Endothelial cell of umbilical vein (primary cell): ENCODE measurements at regions not wholly inside any gene's neighbourhood (a gene's known extent, or its start where the extent isn't known, plus 50 kb on each side); places are given as distances from the start of the nearest gene placed in this dataset.

Experiments
- BruUV-seq: library from RNA; stranded (reverse); fragments of 400-500 nt; replicated peaks from 2 replicates; lab custom pipeline; 2021; lab: Mats Ljungman, UMichigan
- CTCF ChIA-PET: fragments of 300-600, 350-600 bp; sonication (Branson Sonifier 250); formaldehyde crosslinking; loops from one replicate; lab custom pipeline; 2021; ENCODE audit warnings: antibody characterized with exemption, inconsistent platforms; lab: Charles Lee
- POLR2A ChIA-PET: fragments of 300-600, 350-600 bp; sonication (Branson Sonifier 250); formaldehyde crosslinking; loops from one replicate; lab custom pipeline; 2021; ENCODE audit warnings: antibody characterized with exemption, inconsistent platforms; lab: Charles Lee
- DNase-seq: peaks from one replicate; pipeline ENCODE4 v3.0.0-alpha.2; 2011; ENCODE audit warnings: low read depth, low spot score
- FAIRE-seq: peaks from 2 replicates; lab custom pipeline; 2011; peaks lifted over from hg19 to GRCh38; lab: Jason Lieb, UNC
- H2AFZ ChIP-seq: 2 replicates; pipeline ENCODE4 v1.6.0; 2012; ENCODE audit warnings: low read depth, low read length, control low read depth, inconsistent platforms
- H3K27ac ChIP-seq: 2 replicates; pipeline ENCODE4 v1.5.1; 2011; ENCODE audit warnings: low read depth, mild to moderate bottlenecking, control low read depth, low read length, moderate library complexity; ENCODE audit not compliant: insufficient read depth
- H3K27me3 ChIP-seq, 2 experiments: 2 replicates each; pipeline versions ENCODE4 v1.6.0 to v1.6.1; 2011; ENCODE audit warnings: low read length in 2 of 2, mixed read lengths in 1 of 2; ENCODE audit not compliant: control insufficient read depth in 2 of 2, insufficient read depth in 2 of 2
- H3K36me3 ChIP-seq, 2 experiments: 2 replicates in 1 of 2; 3 replicates in 1 of 2; pipeline ENCODE4 v1.5.1; 2011; ENCODE audit warnings: low read length in 2 of 2, mild to moderate bottlenecking in 1 of 2, moderate library complexity in 1 of 2; ENCODE audit not compliant: control insufficient read depth in 2 of 2, insufficient read depth in 2 of 2; ENCODE audit errors: extremely low read depth in 1 of 2
- H3K4me1 ChIP-seq: 3 replicates; pipeline ENCODE4 v1.5.1; 2011; ENCODE audit warnings: mild to moderate bottlenecking, low read length; ENCODE audit not compliant: control insufficient read depth, insufficient read depth; ENCODE audit errors: extremely low read depth
- H3K4me2 ChIP-seq: 2 replicates; pipeline ENCODE4 v1.6.1; 2011; ENCODE audit warnings: low read length, control low read depth, mixed read lengths; ENCODE audit not compliant: insufficient read depth
- H3K4me3 ChIP-seq, 3 experiments: fragments of 200-600 bp in 1 of 3; sonication (generic), shearing (Covaris generic) in 1 of 3; replicated peaks in 1 of 3; 2 replicates each; pipeline ENCODE4 v1.5.1; 2011 to 2016; ENCODE audit warnings: control low read depth in 3 of 3, low read length in 3 of 3, mild to moderate bottlenecking in 2 of 3, inconsistent platforms in 1 of 3, low read depth in 1 of 3, moderate library complexity in 1 of 3; ENCODE audit not compliant: insufficient read depth in 1 of 3
- H3K79me2 ChIP-seq: 2 replicates; pipeline ENCODE4 v1.6.0; 2012; ENCODE audit warnings: low read length, inconsistent platforms; ENCODE audit not compliant: control insufficient read depth, insufficient read depth
- H3K9ac ChIP-seq: replicated peaks from 2 replicates; pipeline ENCODE3; 2011; ENCODE audit warnings: low read length, control low read depth; ENCODE audit not compliant: insufficient read depth; ENCODE audit errors: extremely low read depth
- H3K9me1 ChIP-seq: replicated peaks from 3 replicates; pipeline ENCODE4 v1.6.0; 2011; ENCODE audit warnings: mild to moderate bottlenecking, low read length; ENCODE audit not compliant: control insufficient read depth, insufficient read depth; ENCODE audit errors: extremely low read depth
- H3K9me3 ChIP-seq: replicated peaks from 2 replicates; pipeline ENCODE4 v1.5.1; 2012; ENCODE audit warnings: low read length, inconsistent platforms; ENCODE audit not compliant: control insufficient read depth, insufficient read depth
- H4K20me1 ChIP-seq: replicated peaks from 2 replicates; pipeline ENCODE3; 2011; ENCODE audit warnings: mild to moderate bottlenecking, low read length; ENCODE audit not compliant: control insufficient read depth, insufficient read depth; ENCODE audit errors: extremely low read depth
- CTCF ChIP-seq, 2 donors: IDR thresholded peaks; 1 replicate in 1 of 2; 2 replicates in 1 of 2; pipeline ENCODE4 v1.5.1; 2011; ENCODE audit warnings: low read length in 2 of 2, mild to moderate bottlenecking in 2 of 2, moderate library complexity in 2 of 2, control low read depth in 1 of 2, inconsistent platforms in 1 of 2, low read depth in 1 of 2; ENCODE audit not compliant: insufficient read depth in 1 of 2; ENCODE audit errors: extremely low read depth in 1 of 2
- EZH2 ChIP-seq: IDR thresholded peaks from 2 replicates; pipeline ENCODE4 v1.6.1; 2012; ENCODE audit warnings: borderline replicate concordance, low read depth, mild to moderate bottlenecking, moderate library complexity, low read length, inconsistent platforms; ENCODE audit not compliant: severe bottlenecking
- FOS ChIP-seq: IDR thresholded peaks from 2 replicates; pipeline ENCODE4 v1.6.1; 2011; ENCODE audit warnings: mild to moderate bottlenecking, low read length, moderate library complexity, borderline replicate concordance; ENCODE audit not compliant: insufficient read depth
- GATA2 ChIP-seq: IDR thresholded peaks from 2 replicates; pipeline ENCODE4 v1.7.0; 2011; ENCODE audit warnings: low read depth, mild to moderate bottlenecking, moderate library complexity, mixed read lengths, low read length; ENCODE audit not compliant: insufficient read length, insufficient read depth
- JUN ChIP-seq: IDR thresholded peaks from 2 replicates; pipeline ENCODE4 v1.6.1; 2011; ENCODE audit warnings: borderline replicate concordance, low read depth; ENCODE audit not compliant: insufficient read length, insufficient read depth
- MAX ChIP-seq: IDR thresholded peaks from 2 replicates; pipeline ENCODE4 v1.6.1; 2011; ENCODE audit not compliant: insufficient read depth, insufficient read length
- MYC ChIP-seq: IDR thresholded peaks from one replicate; pipeline ENCODE4 v1.6.1; 2011; ENCODE audit warnings: mild to moderate bottlenecking, low read depth, low read length
- POLR2A ChIP-seq: IDR thresholded peaks from 2 replicates; pipeline ENCODE4 v1.6.1; 2012; ENCODE audit warnings: low read depth, mild to moderate bottlenecking, control low read depth, low read length
- POLR2AphosphoS5 ChIP-seq: IDR thresholded peaks from 2 replicates; pipeline ENCODE4 v1.6.1; 2012; ENCODE audit warnings: low read depth, mild to moderate bottlenecking, control low read depth, low read length, moderate library complexity; ENCODE audit not compliant: insufficient read depth
- dilution Hi-C: fragments of 300-500 bp; cut with MboI; formaldehyde crosslinking; loops from one replicate; pipeline ENCODE4 v1.15.0; 2019; ENCODE audit warnings: low sequenced_read_pairs; ENCODE audit not compliant: extremely low pct_ligation_motif_present
- intact Hi-C: fragments of 100-400 bp; cut with micrococcal nuclease; formaldehyde crosslinking; loops from one replicate; pipeline ENCODE4 v1.10.0; 2022

DNA sequence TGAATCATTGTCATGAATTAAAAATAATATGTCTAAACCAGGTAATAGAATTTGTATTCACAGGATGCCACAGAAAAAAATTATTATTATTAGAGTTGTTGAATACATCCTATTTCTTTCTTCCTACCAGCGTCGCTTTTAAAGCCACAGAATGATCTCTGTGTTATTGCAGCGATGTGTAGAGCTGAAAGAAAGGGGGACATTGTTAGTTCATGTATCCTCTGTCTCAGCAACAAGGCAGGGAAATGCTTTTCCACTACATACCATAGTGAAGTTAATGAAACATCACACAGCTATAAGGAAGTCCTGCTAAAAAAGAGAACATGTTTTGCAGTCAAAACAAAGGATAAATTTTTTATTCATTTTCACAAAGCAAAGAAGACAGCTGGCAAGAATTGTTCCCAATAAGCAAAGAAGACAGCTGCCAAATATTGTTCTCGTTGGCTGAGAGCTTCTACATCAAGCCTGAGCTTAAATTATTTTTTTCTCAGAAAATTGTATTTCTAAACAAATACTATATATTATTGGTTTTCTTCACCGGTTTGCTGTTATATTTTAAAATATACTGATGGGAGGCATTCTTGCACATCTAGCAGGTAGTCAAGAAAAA, 1234.4 kb downstream of the SUCLG1 start:
- H3K36me3 ChIP-seq: no peaks in the 10 kb centered on the region
- H3K9me1 ChIP-seq: no peaks in the 10 kb centered on the region
- no peaks in the 10 kb centered on the region for H3K9me3 ChIP-seq
- FAIRE-seq: no peak
- no peak overlapping the region for H3K27ac ChIP-seq
- H3K9ac ChIP-seq: no peak overlapping the region
- no peaks in the 10 kb centered on the region for H4K20me1 ChIP-seq
- no peak for DNase-seq
- BruUV-seq: no TSS peak
- no peaks in the 10 kb centered on the region for H3K79me2 ChIP-seq
- intact Hi-C loops: no loop called here
- CTCF ChIA-PET: interaction anchor here (1.0 to 1.4 kb wide), 2 partner anchors 8 to 28 kb away, joined by 3 to 4 read pairs; no protein-coding TSS in a partner anchor
- H2AFZ ChIP-seq: no peak overlapping the region
- H3K4me3 ChIP-seq: no peak overlapping the region
- no peaks in the 10 kb centered on the region for H3K4me1 ChIP-seq
- dilution Hi-C loops: no loop called here
- POLR2A ChIA-PET: no interaction called here
- H3K27me3 ChIP-seq: no peaks in the 10 kb centered on the region
- H3K4me2 ChIP-seq: no peak overlapping the region
- TF ChIP-seq GATA2 (no peak), EZH2 (no peak), POLR2AphosphoS5 (no peak)

DNA sequence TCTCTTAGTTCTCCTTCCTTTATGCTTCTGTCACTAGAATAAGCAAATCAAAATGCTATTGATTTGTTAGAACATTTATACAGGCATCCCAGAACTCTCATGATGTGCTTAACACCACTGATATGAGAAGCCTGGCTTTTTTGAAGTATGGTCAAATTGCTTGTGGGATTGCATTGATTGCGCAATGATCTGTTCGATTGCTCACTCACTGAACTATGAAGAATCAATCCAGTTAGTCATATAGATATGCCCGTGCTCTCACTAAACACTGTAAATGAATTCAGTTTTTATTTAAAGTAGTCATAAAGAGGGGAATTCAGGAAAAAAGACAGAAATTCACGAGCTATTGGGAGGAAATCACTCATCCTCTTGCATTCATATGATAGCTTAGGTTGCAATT, 1237.8 kb downstream of the SUCLG1 start:
- H2AFZ ChIP-seq: no peak overlapping the region
- no peaks in the 10 kb centered on the region for H3K79me2 ChIP-seq
- ChIA-PET POLR2A (no interaction called here), CTCF (interaction anchor here (1.0 kb wide), 2 partner anchors 10 to 11 kb away, joined by 3 read pairs; no protein-coding TSS in a partner anchor)
- no peaks in the 10 kb centered on the region for H3K36me3 ChIP-seq
- H3K9me1 ChIP-seq: no peaks in the 10 kb centered on the region
- intact Hi-C loops (no loop called here), dilution Hi-C loops (no loop called here)
- H3K9ac ChIP-seq: no peak overlapping the region
- FAIRE-seq (no peak), DNase-seq (no peak)
- H4K20me1 ChIP-seq: no peaks in the 10 kb centered on the region
- BruUV-seq: no TSS peak
- no peak for TF ChIP-seq JUN
- no peak for TF ChIP-seq POLR2A
- no peak for TF ChIP-seq FOS
- TF ChIP-seq POLR2AphosphoS5: no peak
- TF ChIP-seq MYC: no peak
- TF ChIP-seq EZH2: no peak
- TF ChIP-seq CTCF (IDR thresholded peaks at IDR 0.05; ENCODE audit: extremely low read depth in 1 of 2, insufficient read depth in 1 of 2, low read depth in 1 of 2, low read length in 2 of 2): no peak
- no peak for TF ChIP-seq GATA2
- no peak for TF ChIP-seq MAX
- H3K4me1 ChIP-seq: no peaks in the 10 kb centered on the region
- H3K27me3 ChIP-seq: no peaks in the 10 kb centered on the region
- no peak overlapping the region for H3K27ac ChIP-seq
- H3K4me3 ChIP-seq: no peak overlapping the region
- no peak overlapping the region for H3K4me2 ChIP-seq
- no peaks in the 10 kb centered on the region for H3K9me3 ChIP-seq
